Skeletal muscle tissue (tissue), 3 donors: ENCODE measurements at regions not wholly inside any gene's neighbourhood (a gene's known extent, or its start where the extent isn't known, plus 50 kb on each side); places are given as distances from the start of the nearest gene placed in this dataset.

Experiments used
- H3K27ac ChIP-seq: one replicate; pipeline ENCODE4 v1.7.0; 2013; ENCODE audit warnings: mild to moderate bottlenecking, low read depth, low read length, inconsistent platforms
- H3K27me3 ChIP-seq, 3 donors: one replicate each; pipeline ENCODE4 v1.7.0; 2013; ENCODE audit warnings: low read length in 3 of 3; ENCODE audit not compliant: control insufficient read depth in 3 of 3, insufficient read depth in 3 of 3
- H3K36me3 ChIP-seq, 3 donors: one replicate each; pipeline ENCODE4 v1.7.0; 2013; ENCODE audit warnings: low read length in 3 of 3; ENCODE audit not compliant: control insufficient read depth in 3 of 3, insufficient read depth in 3 of 3
- H3K4me1 ChIP-seq, 3 donors: one replicate each; pipeline ENCODE4 v1.7.0; 2013; ENCODE audit warnings: low read length in 3 of 3, mild to moderate bottlenecking in 3 of 3; ENCODE audit not compliant: control insufficient read depth in 3 of 3, insufficient read depth in 3 of 3
- H3K4me3 ChIP-seq, 3 donors: one replicate each; pipeline ENCODE4 v1.7.0; 2013; ENCODE audit warnings: low read length in 3 of 3
- H3K9ac ChIP-seq, 3 donors: one replicate each; pipeline ENCODE4 v1.7.0; 2013; ENCODE audit warnings: low read length in 3 of 3, mild to moderate bottlenecking in 3 of 3, moderate library complexity in 2 of 3, low read depth in 1 of 3
- H3K9me3 ChIP-seq, 3 donors: one replicate each; pipeline ENCODE4 v1.7.0; 2013; ENCODE audit warnings: low read length in 3 of 3; ENCODE audit not compliant: control insufficient read depth in 3 of 3
- donor health status: Osteomylitis.

DNA sequence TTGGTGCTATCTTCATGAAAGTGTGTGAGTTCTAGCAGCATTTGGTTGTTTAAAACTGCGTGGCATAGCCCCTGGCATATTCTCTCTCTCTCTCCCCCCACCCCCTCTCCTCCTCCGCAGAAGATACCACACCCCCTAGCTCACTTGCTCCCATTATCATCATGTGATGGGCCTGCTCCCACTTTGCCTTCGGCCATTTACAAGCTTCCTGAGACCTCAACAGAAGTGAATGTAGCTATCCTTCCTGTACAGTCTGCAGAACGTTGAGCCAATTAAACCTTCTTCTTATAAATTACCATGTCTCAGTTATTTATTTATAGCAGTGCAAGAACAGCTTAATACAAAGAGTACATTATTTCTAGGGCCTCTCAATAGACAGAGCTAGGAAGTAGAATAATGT lies 1032.5 kb upstream of the CADM2 start:
- Histone ChIP-seq H3K27me3 (no peaks in the 10 kb centered on the region), H3K4me3 (no peak overlapping the region), H3K27ac (no peak overlapping the region), H3K36me3 (no peaks in the 10 kb centered on the region), H3K9ac (no peak overlapping the region), H3K9me3 (peaks cover 0 to 10% (median 8%) of the 10 kb centered on the region in 3 donors), H3K4me1 (no peaks in the 10 kb centered on the region)

DNA sequence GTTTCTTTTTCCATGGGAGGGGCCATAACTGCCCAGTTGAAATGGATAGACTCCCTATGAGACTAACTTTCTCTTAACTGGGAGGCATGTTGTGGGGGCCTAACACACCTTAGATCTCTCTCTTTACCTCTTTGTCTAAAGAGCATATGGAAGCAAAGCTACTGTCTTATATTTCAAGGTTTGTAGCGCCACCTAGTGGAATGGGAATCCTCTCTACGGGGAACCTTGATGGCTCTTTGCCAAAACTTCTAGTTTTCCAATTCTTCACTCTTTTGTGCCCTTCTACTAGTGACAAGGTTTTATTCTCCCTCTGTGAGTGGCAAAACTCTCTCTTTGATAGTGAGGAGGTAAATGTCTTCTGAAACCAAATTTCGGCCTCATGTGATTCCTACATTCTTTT lies 1030.4 kb upstream of the CADM2 start:
- no peak overlapping the region for H3K4me3 ChIP-seq
- H3K27ac ChIP-seq: no peak overlapping the region
- H3K4me1 ChIP-seq: no peaks in the 10 kb centered on the region
- peaks cover 0 to 15% (median 8%) of the 10 kb centered on the region in 3 donors for H3K9me3 ChIP-seq
- no peaks in the 10 kb centered on the region for H3K36me3 ChIP-seq
- H3K9ac ChIP-seq: no peak overlapping the region
- no peaks in the 10 kb centered on the region for H3K27me3 ChIP-seq

DNA sequence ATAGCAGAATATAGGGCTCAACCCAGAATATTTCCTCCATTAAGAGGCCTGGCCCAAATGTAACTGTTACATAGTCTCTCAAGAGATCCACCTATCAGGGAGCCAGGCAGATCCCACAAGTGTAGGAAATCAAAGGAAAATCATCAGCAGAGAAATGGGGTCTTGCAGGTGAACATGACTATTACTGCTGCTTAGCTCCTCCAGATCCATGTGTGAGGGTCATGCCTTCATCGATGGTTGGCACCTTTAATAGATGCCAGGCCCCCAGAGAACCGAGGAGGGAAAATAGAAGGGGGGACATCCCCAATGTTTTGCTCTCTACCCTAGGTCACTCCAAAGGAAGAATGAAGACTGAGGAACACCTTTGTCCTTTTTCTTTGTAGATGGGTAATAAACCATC lies 1029.9 kb upstream of the CADM2 start:
- Histone ChIP-seq H3K4me1 (no peaks in the 10 kb centered on the region), H3K27ac (no peak overlapping the region), H3K9ac (no peak overlapping the region), H3K36me3 (no peaks in the 10 kb centered on the region), H3K27me3 (no peaks in the 10 kb centered on the region), H3K9me3 (peaks cover 0 to 15% (median 8%) of the 10 kb centered on the region in 3 donors), H3K4me3 (no peak overlapping the region)

DNA sequence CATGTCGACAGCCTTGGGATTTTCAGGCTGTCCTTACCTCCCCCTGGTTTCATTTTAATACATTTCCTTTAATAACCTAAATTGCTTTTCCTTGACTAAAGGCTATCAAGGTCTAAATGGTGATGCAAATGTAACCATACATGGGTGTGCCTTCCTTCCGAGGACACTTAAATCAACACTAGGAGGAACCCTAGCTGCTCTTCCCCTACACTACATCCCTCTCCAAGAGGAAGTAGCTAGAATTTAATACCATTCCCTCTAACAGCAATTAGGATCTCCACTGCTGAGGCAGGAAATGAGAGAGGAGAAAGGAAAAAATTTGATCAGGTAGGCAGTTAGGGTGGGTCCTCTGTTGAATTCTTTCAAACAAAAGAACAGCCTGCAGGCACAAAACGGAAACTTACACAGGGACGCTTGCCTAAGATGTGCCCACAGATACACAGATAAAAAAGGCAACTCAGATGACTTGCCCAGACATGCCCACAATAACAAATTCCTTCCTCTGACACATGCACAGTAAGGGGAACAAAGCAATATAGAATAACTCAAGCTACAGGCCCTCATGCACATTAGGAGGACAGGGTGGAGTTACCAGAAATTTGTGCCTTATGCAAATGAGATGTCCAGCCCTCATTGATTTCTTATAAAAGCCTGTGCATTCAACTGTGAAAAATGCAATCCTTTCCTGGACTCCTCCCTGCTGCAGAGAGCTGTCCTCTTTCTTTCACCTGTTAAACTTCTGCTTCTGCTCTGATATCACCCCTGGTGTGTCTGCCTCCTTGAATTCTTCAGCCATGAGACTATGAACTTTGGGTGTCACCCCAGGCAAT lies 1024.4 kb upstream of the CADM2 start:
- peaks cover 0 to 11% (median 0%) of the 10 kb centered on the region in 3 donors for H3K9me3 ChIP-seq
- no peaks in the 10 kb centered on the region for H3K27me3 ChIP-seq
- H3K9ac ChIP-seq: no peak overlapping the region
- no peaks in the 10 kb centered on the region for H3K36me3 ChIP-seq
- H3K4me1 ChIP-seq: no peaks in the 10 kb centered on the region
- H3K27ac ChIP-seq: no peak overlapping the region
- H3K4me3 ChIP-seq: no peak overlapping the region

DNA sequence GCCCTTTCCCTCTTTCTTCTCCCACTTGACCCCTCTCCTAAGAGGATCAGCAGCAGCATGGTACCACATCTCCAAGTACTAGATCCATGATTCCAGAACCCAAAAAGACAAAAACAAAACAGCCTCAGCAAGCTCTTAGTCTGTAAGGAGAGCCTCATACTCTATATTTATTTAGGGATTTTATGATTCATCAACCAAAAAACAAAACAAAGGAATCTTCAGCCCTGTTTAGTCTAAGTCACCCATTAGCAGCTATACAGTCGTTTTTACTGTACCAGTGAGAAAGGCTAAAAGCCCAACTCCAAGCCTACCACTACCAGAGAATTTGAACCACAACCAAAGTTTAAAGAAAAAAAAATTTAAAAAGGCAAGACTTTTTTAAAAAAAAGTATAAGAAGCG lies 1020.3 kb upstream of the CADM2 start:
- Histone ChIP-seq H3K4me3 (no peak overlapping the region), H3K9me3 (no peaks in the 10 kb centered on the region), H3K27me3 (no peaks in the 10 kb centered on the region), H3K36me3 (no peaks in the 10 kb centered on the region), H3K4me1 (peaks cover 4 to 13% (median 9%) of the 10 kb centered on the region in 3 donors), H3K9ac (no peak overlapping the region), H3K27ac (no peak overlapping the region)

DNA sequence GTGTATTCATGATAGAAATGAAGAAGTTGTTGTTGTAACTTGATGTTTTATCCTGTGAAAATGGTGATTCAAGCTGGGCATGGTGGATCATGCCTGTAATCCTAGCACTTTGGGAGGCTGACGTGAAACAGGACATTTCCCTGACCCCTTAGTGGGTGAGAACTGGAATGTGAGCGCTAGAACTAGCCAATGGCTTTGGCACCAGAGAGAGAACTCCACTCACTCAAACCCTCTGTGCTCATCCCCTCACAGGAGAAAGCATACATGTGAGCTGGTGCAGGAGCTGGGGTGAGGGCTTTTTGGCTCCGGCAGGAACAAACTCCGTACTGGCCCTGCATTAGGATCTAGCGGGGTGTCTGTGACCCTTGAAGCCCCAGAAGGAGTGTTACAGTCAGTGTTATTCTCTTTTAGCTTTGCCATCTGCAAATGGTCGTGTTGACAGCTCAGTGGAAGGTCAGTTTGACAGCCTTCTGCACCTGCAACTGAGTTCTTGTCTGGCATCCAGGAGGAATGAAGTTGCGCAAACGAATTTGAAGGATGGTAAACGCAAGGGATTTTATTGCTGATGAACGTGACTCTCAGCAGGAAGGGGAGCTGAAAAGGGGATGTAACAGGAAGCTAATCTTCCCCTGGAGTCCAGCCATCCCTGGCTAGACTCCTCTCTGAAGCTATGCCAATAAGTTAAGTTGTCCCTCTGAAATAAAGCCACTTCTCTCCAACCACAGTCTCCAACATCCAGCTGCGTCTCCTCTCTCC lies 1016.6 kb upstream of the CADM2 start:
- Histone ChIP-seq H3K4me3 (peak overlapping the region; percentile 34 to 57 (median 53)), H3K9me3 (no peaks in the 10 kb centered on the region), H3K4me1 (peaks cover 4 to 13% (median 9%) of the 10 kb centered on the region in 3 donors), H3K27me3 (no peaks in the 10 kb centered on the region), H3K9ac (peak overlapping the region in 1 of 3 donors; percentile 1), H3K27ac (peak overlapping the region; percentile 76), H3K36me3 (no peaks in the 10 kb centered on the region)

DNA sequence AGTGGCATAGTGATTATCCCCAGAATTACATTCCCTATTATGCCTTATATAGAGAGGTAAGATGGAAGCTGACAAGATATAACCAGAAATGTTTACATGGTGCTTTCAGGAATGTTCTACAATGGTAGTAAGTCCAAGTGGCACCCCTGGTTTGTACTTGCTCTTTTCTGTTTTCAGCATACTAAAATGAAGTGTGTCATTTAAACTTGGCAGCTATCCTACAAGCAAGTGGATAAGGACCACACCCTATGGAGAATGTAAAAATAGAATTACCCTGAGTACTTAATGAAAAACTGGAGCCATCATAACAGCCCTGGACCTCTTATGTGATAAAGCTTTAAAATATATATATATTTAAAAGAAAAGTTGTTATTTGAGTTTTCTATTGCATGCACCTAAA lies 1012.7 kb upstream of the CADM2 start:
- Histone ChIP-seq H3K4me3 (no peak overlapping the region), H3K4me1 (peaks cover 4 to 13% (median 9%) of the 10 kb centered on the region in 3 donors), H3K9ac (no peak overlapping the region), H3K9me3 (no peaks in the 10 kb centered on the region), H3K36me3 (no peaks in the 10 kb centered on the region), H3K27ac (no peak overlapping the region), H3K27me3 (no peaks in the 10 kb centered on the region)

DNA sequence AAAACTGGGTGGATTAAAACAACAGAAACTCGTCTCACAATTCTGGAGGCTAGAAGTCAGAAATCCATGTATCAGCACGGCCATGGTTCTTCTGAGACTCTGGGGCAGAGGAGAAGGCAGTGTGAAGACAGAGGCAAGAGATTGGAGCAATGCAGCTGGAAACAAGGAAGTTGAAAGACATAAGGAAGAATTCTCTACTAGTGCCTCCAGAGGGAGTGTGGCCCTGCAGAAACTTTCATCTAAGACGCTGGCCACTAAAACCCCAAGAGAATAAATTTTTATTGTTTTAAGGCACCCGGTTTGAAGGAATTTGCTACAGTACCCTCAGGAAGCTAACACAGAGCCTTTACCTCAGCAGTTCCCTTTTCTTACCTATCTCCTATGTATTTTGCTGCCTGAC lies 1012.2 kb upstream of the CADM2 start:
- Histone ChIP-seq H3K4me1 (peaks cover 4 to 10% (median 9%) of the 10 kb centered on the region in 3 donors), H3K27ac (no peak overlapping the region), H3K27me3 (no peaks in the 10 kb centered on the region), H3K4me3 (no peak overlapping the region), H3K9me3 (no peaks in the 10 kb centered on the region), H3K36me3 (no peaks in the 10 kb centered on the region), H3K9ac (no peak overlapping the region)

DNA sequence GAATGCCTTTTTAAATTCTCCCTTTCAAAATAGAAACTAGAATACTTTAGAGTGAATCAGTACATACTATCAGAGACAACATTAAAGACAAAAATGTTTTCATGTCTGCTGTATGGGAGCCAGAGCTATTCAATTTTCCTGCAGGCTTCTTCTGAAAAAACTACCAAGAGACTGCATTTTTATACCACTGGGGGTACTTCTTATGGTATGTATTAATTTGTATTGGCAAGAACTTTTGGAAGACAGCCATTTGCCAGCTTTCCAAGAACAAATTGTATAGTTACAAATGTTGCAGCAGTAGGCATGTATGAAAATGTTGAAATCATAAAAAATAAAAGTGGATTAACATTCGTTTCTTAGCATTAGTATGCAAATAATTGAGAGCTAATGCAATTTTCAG lies 1010.0 kb upstream of the CADM2 start:
- Histone ChIP-seq H3K4me1 (no peaks in the 10 kb centered on the region), H3K27me3 (no peaks in the 10 kb centered on the region), H3K9ac (no peak overlapping the region), H3K27ac (no peak overlapping the region), H3K9me3 (no peaks in the 10 kb centered on the region), H3K4me3 (no peak overlapping the region), H3K36me3 (no peaks in the 10 kb centered on the region)

DNA sequence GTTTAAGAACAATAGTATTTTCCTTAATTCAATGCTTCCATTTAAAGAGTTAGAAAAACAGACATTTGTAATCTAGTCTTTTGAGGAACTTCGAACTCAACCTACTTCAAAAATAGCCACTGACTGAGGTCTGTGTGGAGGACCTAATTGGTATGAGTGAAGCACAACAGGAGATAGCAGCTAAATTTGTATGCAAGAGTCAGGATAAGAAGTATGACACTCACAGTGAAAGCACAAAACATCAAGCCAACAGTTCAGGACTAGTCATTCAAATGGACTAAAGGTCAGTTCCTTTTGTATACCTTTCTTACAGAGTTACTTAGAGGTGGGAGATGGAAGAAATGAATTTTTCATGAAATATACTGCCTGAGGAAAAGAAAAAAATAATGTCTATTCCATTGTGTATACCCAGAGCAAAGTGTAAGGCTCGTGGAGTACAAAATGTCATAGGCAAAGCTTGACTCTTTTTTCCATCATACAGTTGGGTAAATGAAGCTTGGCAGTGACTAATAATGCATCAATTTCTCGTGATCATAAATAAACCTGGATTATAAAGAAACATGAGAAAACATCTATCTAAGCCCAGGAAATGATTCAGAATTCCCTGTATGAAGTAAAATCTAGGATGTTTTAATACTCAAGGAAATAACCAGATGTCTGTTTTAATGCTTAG lies 1005.2 kb upstream of the CADM2 start:
- H3K27ac ChIP-seq: no peak overlapping the region
- H3K36me3 ChIP-seq: no peaks in the 10 kb centered on the region
- H3K9me3 ChIP-seq: no peaks in the 10 kb centered on the region
- H3K9ac ChIP-seq: no peak overlapping the region
- no peaks in the 10 kb centered on the region for H3K27me3 ChIP-seq
- H3K4me3 ChIP-seq: no peak overlapping the region
- no peaks in the 10 kb centered on the region for H3K4me1 ChIP-seq
